Upper lobe of left lung (tissue), 4 donors: ENCODE measurements at regions not wholly inside any gene's neighbourhood (a gene's known extent, or its start where the extent isn't known, plus 50 kb on each side); places are given as distances from the start of the nearest gene placed in this dataset.

Source experiments
- CTCF ChIP-seq, 6 experiments: fragments of 450-650 bp in 4 of 6; fragments of 200-600 bp in 2 of 6; sonication (generic) in 2 of 6; IDR thresholded peaks; one replicate each; pipeline ENCODE4 v1.5.1; 2016 to 2019; ENCODE audit warnings: antibody characterized with exemption in 6 of 6
- POLR2A ChIP-seq, 4 donors: fragments of 450-650 bp; IDR thresholded peaks; one replicate each; pipeline ENCODE4 v1.5.1; 2016 to 2017; ENCODE audit warnings: antibody characterized with exemption in 4 of 4, mild to moderate bottlenecking in 2 of 4
- POLR2AphosphoS5 ChIP-seq, 2 donors: sonication (generic); formaldehyde crosslinking; IDR thresholded peaks; one replicate each; pipeline ENCODE4 v1.5.1; 2017; ENCODE audit warnings: antibody characterized with exemption in 2 of 2

DNA sequence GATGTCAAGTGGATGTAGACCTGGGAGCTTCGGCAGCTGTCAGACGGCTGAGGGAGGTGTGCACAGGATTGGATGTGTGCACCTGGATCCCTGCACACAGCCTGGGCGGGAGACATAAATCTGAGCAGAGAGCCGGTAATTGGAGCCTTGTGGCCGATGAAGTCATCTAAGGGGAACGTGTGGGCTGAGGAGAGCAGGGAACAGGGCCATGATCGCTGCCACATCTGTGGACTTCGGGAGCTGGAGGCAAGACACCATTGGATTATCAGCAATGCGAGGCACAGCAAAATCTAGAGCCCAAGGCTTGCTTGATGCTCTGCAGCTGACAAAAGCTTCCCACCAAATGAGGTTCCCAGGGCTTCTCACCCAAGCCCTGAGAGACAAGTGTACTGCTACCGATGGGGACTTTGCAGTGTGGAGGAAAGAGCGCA lies 147.7 kb downstream of the PTPN20 start:
- no peak for TF ChIP-seq CTCF (IDR thresholded peaks at IDR 0.05)
- no peak for TF ChIP-seq POLR2AphosphoS5 (IDR thresholded peaks at IDR 0.05)
- TF ChIP-seq POLR2A (IDR thresholded peaks at IDR 0.05) = no peak
